ENCODE measurements at regions not wholly inside any gene's neighbourhood (a gene's known extent, or its start where the extent isn't known, plus 50 kb on each side); places are given as distances from the start of the nearest gene placed in this dataset.

DNA sequence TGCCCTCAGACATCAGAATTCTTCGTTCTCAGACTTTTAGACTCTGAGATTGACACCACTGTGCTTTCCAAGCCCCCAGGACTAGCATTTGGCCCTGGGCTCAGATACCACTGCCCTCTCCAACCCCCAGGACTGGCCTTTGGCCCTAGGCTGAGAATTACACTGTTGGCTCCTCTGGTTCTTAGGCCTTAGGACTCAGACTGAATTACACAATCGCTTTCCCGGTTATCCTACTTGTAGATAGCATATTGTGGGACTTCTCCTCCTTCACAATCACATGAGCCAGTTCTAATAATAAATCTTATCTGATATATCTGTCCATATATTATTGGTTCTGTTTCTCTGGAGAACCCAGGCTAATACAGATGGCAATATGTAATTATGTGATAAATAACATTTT, 1725.5 kb downstream of the GRIK2 start:
- 83 to 88% methylated on average over 3 of the region's 3 CpGs for WGBS, 2 donors
- H3K4me3 ChIP-seq: no peak overlapping the region
- no peaks in the 10 kb centered on the region for H3K9me3 ChIP-seq
- intact Hi-C loops (cut with DNase I): no loop called here
- ATAC-seq (no peak), DNase-seq (no peak), FAIRE-seq (no peak)
- H3K27ac ChIP-seq: no peak overlapping the region
- TF ChIP-seq, protein P1, sequence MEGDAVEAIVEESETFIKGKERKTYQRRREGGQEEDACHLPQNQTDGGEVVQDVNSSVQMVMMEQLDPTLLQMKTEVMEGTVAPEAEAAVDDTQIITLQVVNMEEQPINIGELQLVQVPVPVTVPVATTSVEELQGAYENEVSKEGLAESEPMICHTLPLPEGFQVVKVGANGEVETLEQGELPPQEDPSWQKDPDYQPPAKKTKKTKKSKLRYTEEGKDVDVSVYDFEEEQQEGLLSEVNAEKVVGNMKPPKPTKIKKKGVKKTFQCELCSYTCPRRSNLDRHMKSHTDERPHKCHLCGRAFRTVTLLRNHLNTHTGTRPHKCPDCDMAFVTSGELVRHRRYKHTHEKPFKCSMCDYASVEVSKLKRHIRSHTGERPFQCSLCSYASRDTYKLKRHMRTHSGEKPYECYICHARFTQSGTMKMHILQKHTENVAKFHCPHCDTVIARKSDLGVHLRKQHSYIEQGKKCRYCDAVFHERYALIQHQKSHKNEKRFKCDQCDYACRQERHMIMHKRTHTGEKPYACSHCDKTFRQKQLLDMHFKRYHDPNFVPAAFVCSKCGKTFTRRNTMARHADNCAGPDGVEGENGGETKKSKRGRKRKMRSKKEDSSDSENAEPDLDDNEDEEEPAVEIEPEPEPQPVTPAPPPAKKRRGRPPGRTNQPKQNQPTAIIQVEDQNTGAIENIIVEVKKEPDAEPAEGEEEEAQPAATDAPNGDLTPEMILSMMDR (IDR thresholded peaks at IDR 0.05): no peak
- H3K36me3 ChIP-seq: no peaks in the 10 kb centered on the region
- H3K4me1 ChIP-seq: no peaks in the 10 kb centered on the region
- H3K27me3 ChIP-seq: no peaks in the 10 kb centered on the region

DNA sequence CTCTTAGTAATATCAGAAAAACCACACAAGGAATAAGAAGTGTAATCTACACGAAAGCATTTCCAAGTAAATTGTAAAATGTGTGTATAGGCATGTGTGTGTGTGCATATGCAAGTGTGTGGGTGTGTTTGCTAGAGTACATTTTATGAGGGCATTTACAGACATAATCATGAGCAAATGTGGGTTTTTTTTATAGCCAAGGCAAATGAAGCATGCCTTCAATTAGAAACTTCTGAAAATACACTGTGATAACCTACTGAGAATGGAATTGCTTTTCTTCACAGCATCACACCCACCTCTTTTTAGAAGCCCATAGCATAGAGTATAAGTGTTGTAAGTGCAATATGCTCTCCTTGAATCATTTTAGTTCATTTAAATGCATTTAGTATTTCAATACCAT, 1721.1 kb downstream of the GRIK2 start:
- ATAC-seq: no peak
- no peak for FAIRE-seq
- Histone ChIP-seq H3K4me3 (no peak overlapping the region), H3K27ac (no peak overlapping the region), H3K36me3 (no peaks in the 10 kb centered on the region), H3K4me1 (no peaks in the 10 kb centered on the region), H3K9me3 (no peaks in the 10 kb centered on the region), H3K27me3 (no peaks in the 10 kb centered on the region)
- WGBS, 2 donors: 59 to 76% methylated on average over 1 of the region's 1 CpG
- intact Hi-C loops (cut with DNase I): no loop called here
- no peak for DNase-seq
- TF ChIP-seq, protein P1 (IDR thresholded peaks at IDR 0.05): no peak

DNA sequence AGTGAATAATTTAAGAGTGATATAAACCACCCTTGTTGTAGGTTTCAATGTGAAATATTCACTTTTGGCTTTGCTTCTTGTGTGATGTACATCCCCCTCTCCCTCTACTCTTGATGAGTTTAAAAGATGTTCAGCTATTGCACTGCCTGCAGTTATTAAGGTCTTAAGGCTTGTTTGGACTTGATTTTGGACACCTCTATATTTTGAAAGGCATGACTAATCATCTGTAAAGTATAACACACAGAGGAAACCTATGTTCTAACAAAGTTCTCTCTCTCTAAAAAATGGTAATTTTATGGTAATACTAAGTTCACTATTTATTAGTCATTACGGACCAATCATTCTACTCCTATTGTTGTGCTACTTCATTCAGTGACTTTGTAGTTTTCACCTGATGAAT, 1719.9 kb downstream of the GRIK2 start:
- no peak overlapping the region for H3K27ac ChIP-seq
- no peak overlapping the region for H3K4me3 ChIP-seq
- FAIRE-seq (no peak), ATAC-seq (no peak), DNase-seq (no peak)
- TF ChIP-seq, protein P1 (IDR thresholded peaks at IDR 0.05): no peak
- H3K9me3 ChIP-seq: no peaks in the 10 kb centered on the region
- 75 to 81% methylated on average over 1 of the region's 1 CpG for WGBS, 2 donors
- H3K36me3 ChIP-seq: no peaks in the 10 kb centered on the region
- H3K4me1 ChIP-seq: no peaks in the 10 kb centered on the region
- intact Hi-C loops (cut with DNase I): no loop called here
- no peaks in the 10 kb centered on the region for H3K27me3 ChIP-seq

GRCh38 chr6:103107985-103108384, 1714.5 kb downstream of the GRIK2 start:
- FAIRE-seq (no peak), ATAC-seq (no peak), DNase-seq (no peak)
- no peaks in the 10 kb centered on the region for H3K27me3 ChIP-seq
- no peaks in the 10 kb centered on the region for H3K4me1 ChIP-seq
- H3K9me3 ChIP-seq: no peaks in the 10 kb centered on the region
- TF ChIP-seq, protein P1 (IDR thresholded peaks at IDR 0.05): no peak
- no peaks in the 10 kb centered on the region for H3K36me3 ChIP-seq
- intact Hi-C loops (cut with DNase I): no loop called here
- H3K4me3 ChIP-seq: no peak overlapping the region
- H3K27ac ChIP-seq: no peak overlapping the region

GRCh38 chr6:103105686-103106085, 1712.2 kb downstream of the GRIK2 start:
- TF ChIP-seq, protein P1 (IDR thresholded peaks at IDR 0.05): no peak
- ATAC-seq (no peak), FAIRE-seq (no peak), DNase-seq (no peak)
- Histone ChIP-seq H3K27me3 (no peaks in the 10 kb centered on the region), H3K27ac (no peak overlapping the region), H3K4me3 (no peak overlapping the region), H3K9me3 (no peaks in the 10 kb centered on the region), H3K4me1 (no peaks in the 10 kb centered on the region), H3K36me3 (no peaks in the 10 kb centered on the region)
- intact Hi-C loops (cut with DNase I): no loop called here
- 41 to 45% methylated on average over 2 of the region's 2 CpGs for WGBS, 2 donors

Data from pancreas (tissue), 10 donors.